Natural killer cell (primary cell): ENCODE measurements at regions not wholly inside any gene's neighbourhood (a gene's known extent, or its start where the extent isn't known, plus 50 kb on each side); places are given as distances from the start of the nearest gene placed in this dataset.

Source experiments
- ATAC-seq, 3 donors: fragments of 150-1000 bp in 2 of 3; fragments of 200-7000 bp in 1 of 3; cut with Tn5 transposase; 1 replicate in 1 of 3; 2 replicates in 2 of 3; pipeline ENCODE4 v1.10.0; 2021; ENCODE audit warnings: mild to moderate bottlenecking in 2 of 3, moderate library complexity in 2 of 3
- DNase-seq, 2 donors: peaks; one replicate each; pipeline versions ENCODE4 v3.0.0 to v3.0.0-alpha.2; 2013 to 2021; ENCODE audit warnings: mixed read lengths in 1 of 2
- H3K27ac ChIP-seq: one replicate; pipeline ENCODE4 v1.5.1; 2013; ENCODE audit warnings: mild to moderate bottlenecking, low read length
- H3K27me3 ChIP-seq: one replicate; pipeline ENCODE4 v1.6.1; 2013; ENCODE audit warnings: low read length; ENCODE audit not compliant: control insufficient read depth, insufficient read depth
- H3K36me3 ChIP-seq: one replicate; pipeline ENCODE4 v1.6.1; 2013; ENCODE audit warnings: low read length; ENCODE audit not compliant: control insufficient read depth, insufficient read depth
- H3K4me1 ChIP-seq: one replicate; pipeline ENCODE4 v1.6.1; 2013; ENCODE audit warnings: low read length; ENCODE audit not compliant: control insufficient read depth, insufficient read depth
- H3K4me3 ChIP-seq: one replicate; pipeline ENCODE4 v1.5.1; 2013; ENCODE audit warnings: low read length
- H3K9me3 ChIP-seq: one replicate; pipeline ENCODE4 v1.6.1; 2013; ENCODE audit warnings: low read length; ENCODE audit not compliant: control insufficient read depth, insufficient read depth
- H3K27ac Mint-ChIP-seq, 2 donors: one replicate each; pipeline ENCODE4 v1.8.0; 2022; ENCODE audit warnings: mild to moderate bottlenecking in 2 of 2, mixed read lengths in 2 of 2, moderate library complexity in 1 of 2
- H3K27me3 Mint-ChIP-seq, 2 donors: one replicate each; pipeline ENCODE4 v1.8.0; 2022; ENCODE audit warnings: low read depth in 2 of 2, mixed read lengths in 2 of 2
- H3K36me3 Mint-ChIP-seq: one replicate; pipeline ENCODE4 v1.8.0; 2022; ENCODE audit warnings: mixed read lengths
- H3K4me1 Mint-ChIP-seq, 2 donors: one replicate each; pipeline ENCODE4 v1.8.0; 2022; ENCODE audit warnings: mixed read lengths in 2 of 2
- H3K4me3 Mint-ChIP-seq: one replicate; pipeline ENCODE4 v1.8.0; 2022; ENCODE audit warnings: mild to moderate bottlenecking, moderate library complexity, mixed read lengths
- H3K9me3 Mint-ChIP-seq, 2 donors: one replicate each; pipeline ENCODE4 v1.8.0; 2022; ENCODE audit warnings: mixed read lengths in 2 of 2
- CTCF ChIP-seq: fragments of 200-600 bp; IDR thresholded peaks from one replicate; pipeline ENCODE4 v1.8.0; 2022; ENCODE audit warnings: antibody characterized with exemption
- WGBS: methylation state at CpG from one replicate; pipeline ENCODE4 v1.1.7; 2013; ENCODE audit warnings: missing lambda C conversion rate; ENCODE audit not compliant: insufficient coverage; 5-methylcytosine and 5-hydroxymethylcytosine counted together
- intact Hi-C: fragments of 100-400 bp; cut with micrococcal nuclease; formaldehyde crosslinking; loops from one replicate; pipeline ENCODE4 v1.14.2; 2022

GRCh38 chr9:20207176-20207575 is 415.1 kb downstream of the MLLT3 start:
- no peak overlapping the region for H3K27ac ChIP-seq
- H3K9me3 ChIP-seq, result no peaks in the 10 kb centered on the region
- no peak for TF ChIP-seq CTCF

GRCh38 chr9:20205821-20206220 is 416.5 kb downstream of the MLLT3 start:
- Histone ChIP-seq H3K36me3 (no peaks in the 10 kb centered on the region), H3K4me3 (no peak overlapping the region), H3K27ac (no peak overlapping the region), H3K27me3 (peaks cover 2% of the 10 kb centered on the region), H3K9me3 (no peaks in the 10 kb centered on the region), H3K4me1 (peaks cover 17% of the 10 kb centered on the region)
- Mint-ChIP-seq H3K4me1 (peaks cover 32 to 36% of the 10 kb centered on the region in 2 donors), H3K27ac (no peak overlapping the region), H3K36me3 (no peaks in the 10 kb centered on the region), H3K27me3 (peaks cover 2 to 23% of the 10 kb centered on the region in 2 donors), H3K4me3 (no peak overlapping the region), H3K9me3 (no peaks in the 10 kb centered on the region)
- no peak for TF ChIP-seq CTCF
- intact Hi-C loops, result no loop called here
- DNase-seq (no peak), ATAC-seq (no peak)
- no CpG with 5 or more reads among the region's 2 CpGs for WGBS

More at GRCh38 chr9:20207176-20207575, 415.1 kb downstream of the MLLT3 start:
- H3K4me3 Mint-ChIP-seq, result no peak overlapping the region
- peaks cover 31 to 32% of the 10 kb centered on the region in 2 donors for H3K4me1 Mint-ChIP-seq
- H3K9me3 Mint-ChIP-seq, result no peaks in the 10 kb centered on the region
- no peaks in the 10 kb centered on the region for H3K36me3 Mint-ChIP-seq
- ATAC-seq, result no peak
- intact Hi-C loops, result no loop called here
- no peak for DNase-seq
- no peaks in the 10 kb centered on the region for H3K36me3 ChIP-seq
- peaks cover 17% of the 10 kb centered on the region for H3K4me1 ChIP-seq
- H3K4me3 ChIP-seq, result no peak overlapping the region
- peaks cover 0 to 11% of the 10 kb centered on the region in 2 donors for H3K27me3 Mint-ChIP-seq
- H3K27me3 ChIP-seq, result peaks cover 2% of the 10 kb centered on the region
- no peak overlapping the region for H3K27ac Mint-ChIP-seq
- WGBS, result 60% methylated on average over 1 of the region's 1 CpG

- no peaks in the 10 kb centered on the region for H3K4me1 ChIP-seq
- Mint-ChIP-seq H3K36me3 (no peaks in the 10 kb centered on the region), H3K27me3 (peaks cover 2 to 23% of the 10 kb centered on the region in 2 donors), H3K9me3 (no peaks in the 10 kb centered on the region), H3K4me1 (peaks cover 0 to 5% of the 10 kb centered on the region in 2 donors), H3K4me3 (no peak overlapping the region), H3K27ac (no peak overlapping the region)
- WGBS, result 30% methylated on average over 1 of the region's 1 CpG
- H3K4me3 ChIP-seq, result no peak overlapping the region
- H3K27ac ChIP-seq, result no peak overlapping the region
- H3K27me3 ChIP-seq, result no peaks in the 10 kb centered on the region
- ATAC-seq (no peak), DNase-seq (no peak)
- H3K36me3 ChIP-seq, result no peaks in the 10 kb centered on the region
- no peaks in the 10 kb centered on the region for H3K9me3 ChIP-seq
- intact Hi-C loops, result no loop called here
- no peak for TF ChIP-seq CTCF
These were observed 412.2 kb upstream of the SLC24A2 start for GRCh38 chr9:20200991-20201431.

- no peaks in the 10 kb centered on the region for H3K9me3 ChIP-seq
- no peak for DNase-seq
- H3K4me3 ChIP-seq, result no peak overlapping the region
- H3K4me1 Mint-ChIP-seq, result peaks cover 0 to 5% of the 10 kb centered on the region in 2 donors
- no peak overlapping the region for H3K27ac ChIP-seq
- H3K36me3 ChIP-seq, result no peaks in the 10 kb centered on the region
- no peaks in the 10 kb centered on the region for H3K27me3 ChIP-seq
- intact Hi-C loops, result no loop called here
- peaks cover 2 to 23% of the 10 kb centered on the region in 2 donors for H3K27me3 Mint-ChIP-seq
- H3K4me1 ChIP-seq, result no peaks in the 10 kb centered on the region
- no peak for TF ChIP-seq CTCF
- 84% methylated on average over 2 of the region's 2 CpGs for WGBS
- peaks cover under 1 to 3% of the 10 kb centered on the region in 2 donors for H3K9me3 Mint-ChIP-seq
- ATAC-seq, result no peak
- no peaks in the 10 kb centered on the region for H3K36me3 Mint-ChIP-seq
- H3K4me3 Mint-ChIP-seq, result no peak overlapping the region
- H3K27ac Mint-ChIP-seq, result no peak overlapping the region
These were observed 411.7 kb upstream of the SLC24A2 start for GRCh38 chr9:20200581-20200980.
